ENCODE measurements at regions not wholly inside any gene's neighbourhood (a gene's known extent, or its start where the extent isn't known, plus 50 kb on each side); places are given as distances from the start of the nearest gene placed in this dataset.

DNA sequence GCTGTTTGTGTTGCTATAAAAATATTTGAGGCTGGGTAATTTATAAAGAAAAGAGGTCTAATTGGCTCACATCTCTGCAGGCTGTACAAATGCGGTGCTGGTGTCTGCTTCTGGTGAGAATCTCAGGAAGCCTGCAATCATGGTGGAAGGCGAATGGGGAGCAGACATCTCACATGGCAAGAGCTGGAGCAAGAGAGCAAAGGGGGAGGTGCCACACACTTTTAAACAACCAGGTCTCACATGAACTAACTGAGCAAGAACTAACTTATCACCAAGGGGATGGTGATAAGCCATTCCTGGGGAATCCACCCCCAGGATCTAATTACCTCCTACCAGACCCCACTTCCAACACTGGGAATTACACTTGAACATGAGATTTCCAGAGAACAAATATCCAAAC is 300.7 kb upstream of the MDGA2 start:
- TF ChIP-seq, protein P1, sequence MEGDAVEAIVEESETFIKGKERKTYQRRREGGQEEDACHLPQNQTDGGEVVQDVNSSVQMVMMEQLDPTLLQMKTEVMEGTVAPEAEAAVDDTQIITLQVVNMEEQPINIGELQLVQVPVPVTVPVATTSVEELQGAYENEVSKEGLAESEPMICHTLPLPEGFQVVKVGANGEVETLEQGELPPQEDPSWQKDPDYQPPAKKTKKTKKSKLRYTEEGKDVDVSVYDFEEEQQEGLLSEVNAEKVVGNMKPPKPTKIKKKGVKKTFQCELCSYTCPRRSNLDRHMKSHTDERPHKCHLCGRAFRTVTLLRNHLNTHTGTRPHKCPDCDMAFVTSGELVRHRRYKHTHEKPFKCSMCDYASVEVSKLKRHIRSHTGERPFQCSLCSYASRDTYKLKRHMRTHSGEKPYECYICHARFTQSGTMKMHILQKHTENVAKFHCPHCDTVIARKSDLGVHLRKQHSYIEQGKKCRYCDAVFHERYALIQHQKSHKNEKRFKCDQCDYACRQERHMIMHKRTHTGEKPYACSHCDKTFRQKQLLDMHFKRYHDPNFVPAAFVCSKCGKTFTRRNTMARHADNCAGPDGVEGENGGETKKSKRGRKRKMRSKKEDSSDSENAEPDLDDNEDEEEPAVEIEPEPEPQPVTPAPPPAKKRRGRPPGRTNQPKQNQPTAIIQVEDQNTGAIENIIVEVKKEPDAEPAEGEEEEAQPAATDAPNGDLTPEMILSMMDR (IDR thresholded peaks at IDR 0.05), result no peak
- TF ChIP-seq POLR2A (IDR thresholded peaks at IDR 0.05) (no peak), EP300 (IDR thresholded peaks at IDR 0.05) (no peak), POLR2AphosphoS5 (IDR thresholded peaks at IDR 0.05) (no peak)

Measured in upper lobe of left lung (tissue), 4 donors.